ENCODE measurements at regions not wholly inside any gene's neighbourhood (a gene's known extent, or its start where the extent isn't known, plus 50 kb on each side); places are given as distances from the start of the nearest gene placed in this dataset.
"Not testable (repeated sequence)": the region's sequence is repeated elsewhere in the genome, so short reads cannot be mapped to it uniquely, and the experiment has no call there.

DNA sequence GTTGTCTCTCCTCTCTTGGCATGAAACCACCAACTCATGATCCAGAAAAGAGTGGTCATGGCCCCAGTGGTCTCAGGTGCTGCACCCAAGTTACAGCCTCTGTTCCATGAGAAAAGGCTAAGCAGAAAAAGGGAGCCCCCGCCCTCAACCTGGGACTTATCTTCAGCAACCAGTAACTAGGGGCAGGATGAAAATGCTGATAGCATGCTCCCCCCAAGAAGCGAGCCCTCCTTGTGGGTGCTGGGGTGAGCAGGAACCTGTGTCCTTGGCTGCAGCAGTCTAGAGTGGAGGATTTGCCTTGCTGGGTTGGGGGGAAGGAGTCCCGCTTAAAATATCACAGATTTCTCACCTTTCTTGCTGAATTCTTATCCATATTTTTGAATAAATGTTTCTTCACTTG lies 490.0 kb downstream of the SUCLG1 start:
- DNase-seq (ENCODE audit: low read depth): no peak

DNA sequence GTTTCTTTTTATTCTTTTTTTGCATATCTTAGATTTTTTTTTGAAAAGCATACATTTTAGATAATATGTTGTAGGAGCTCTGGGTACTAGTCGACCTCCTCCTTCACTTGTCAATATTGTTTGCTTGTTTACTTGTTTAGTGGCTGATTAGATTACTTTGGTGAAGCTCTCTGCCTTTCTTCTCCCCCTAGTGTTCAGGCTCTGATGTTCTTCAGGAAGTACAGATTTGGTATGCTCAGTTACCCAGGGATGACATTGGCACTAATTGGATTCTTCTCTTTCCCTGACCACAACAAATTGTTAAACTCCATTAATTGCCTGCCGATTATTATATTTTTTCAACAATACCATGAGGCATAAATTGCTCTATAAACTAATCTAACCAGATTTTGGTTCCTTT lies 491.2 kb downstream of the SUCLG1 start:
- no peak for DNase-seq (ENCODE audit: low read depth)

DNA sequence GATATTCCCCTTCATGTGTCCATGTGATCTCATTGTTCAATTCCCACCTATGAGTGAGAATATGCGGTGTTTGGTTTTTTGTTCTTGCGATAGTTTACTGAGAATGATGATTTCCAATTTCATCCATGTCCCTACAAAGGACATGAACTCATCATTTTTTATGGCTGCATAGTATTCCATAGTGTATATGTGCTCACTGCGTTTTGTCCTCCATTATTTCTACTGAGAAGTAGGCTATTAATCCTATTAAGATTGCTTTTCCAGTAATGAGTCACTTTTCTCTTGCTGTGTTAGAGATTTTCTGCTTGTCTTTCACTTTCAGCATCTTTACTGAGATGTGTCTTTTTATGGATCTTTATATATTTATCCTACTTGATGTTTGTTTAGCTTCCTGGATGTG lies 492.1 kb downstream of the SUCLG1 start:
- DNase-seq (ENCODE audit: low read depth): not testable (repeated sequence)

DNA sequence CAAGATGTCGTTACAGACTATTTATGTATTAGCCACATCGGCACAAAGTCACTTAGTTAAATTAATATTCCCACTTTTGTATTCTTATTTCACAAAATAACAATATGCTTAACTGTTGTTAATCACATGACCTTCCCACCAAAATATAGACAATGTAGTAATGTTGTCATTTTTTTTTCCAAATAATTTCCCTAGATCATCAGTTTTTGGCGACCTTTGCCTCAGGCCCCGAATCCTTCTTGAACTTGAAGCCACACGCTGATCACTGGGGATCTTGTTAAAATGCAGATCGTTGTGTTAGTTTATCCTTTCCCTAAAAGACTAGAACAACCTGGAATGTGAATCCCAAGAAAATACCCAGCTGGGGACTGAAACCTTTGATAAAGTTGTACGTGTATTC lies 497.6 kb downstream of the SUCLG1 start:
- no peak for DNase-seq (ENCODE audit: low read depth)

DNA sequence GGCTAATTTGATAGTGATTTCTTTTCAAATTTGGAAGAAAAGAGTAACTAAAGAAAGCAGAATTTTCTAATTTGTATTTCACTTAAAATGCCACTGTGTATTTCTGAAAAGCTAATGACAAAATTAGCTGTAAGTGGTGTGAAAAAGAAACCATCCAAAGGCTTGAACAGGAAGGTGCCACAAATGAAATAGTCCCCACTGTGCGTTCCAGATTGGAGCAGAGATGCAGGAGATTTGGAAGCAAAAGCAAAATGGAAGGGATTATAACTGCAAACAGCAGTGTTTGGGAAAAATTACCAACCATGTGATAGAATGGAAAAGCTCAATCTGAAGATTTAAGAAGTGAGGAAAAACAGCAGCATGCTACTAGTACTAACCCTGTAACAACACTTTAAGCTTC lies 498.7 kb downstream of the SUCLG1 start:
- no peak for DNase-seq (ENCODE audit: low read depth)

DNA sequence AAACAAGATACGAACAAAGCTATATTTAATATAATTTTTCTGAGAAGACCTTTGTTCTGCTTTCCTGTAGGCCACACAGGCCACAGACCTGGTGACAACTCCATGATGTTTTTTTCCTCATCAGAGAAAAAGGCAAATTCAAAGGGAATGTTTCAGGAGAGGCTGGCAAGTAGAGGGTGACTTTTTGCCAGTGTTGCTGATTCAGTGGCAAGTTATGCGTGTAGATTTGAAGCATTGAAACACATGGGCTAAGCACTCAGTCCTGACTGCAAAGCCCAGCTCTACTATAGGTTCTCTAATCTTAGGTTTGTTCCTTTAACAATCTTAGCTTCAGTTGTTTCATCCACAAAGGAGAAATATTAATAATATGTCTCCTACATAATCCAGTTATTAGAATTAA lies 499.8 kb downstream of the SUCLG1 start:
- no peak for DNase-seq (ENCODE audit: low read depth)

DNA sequence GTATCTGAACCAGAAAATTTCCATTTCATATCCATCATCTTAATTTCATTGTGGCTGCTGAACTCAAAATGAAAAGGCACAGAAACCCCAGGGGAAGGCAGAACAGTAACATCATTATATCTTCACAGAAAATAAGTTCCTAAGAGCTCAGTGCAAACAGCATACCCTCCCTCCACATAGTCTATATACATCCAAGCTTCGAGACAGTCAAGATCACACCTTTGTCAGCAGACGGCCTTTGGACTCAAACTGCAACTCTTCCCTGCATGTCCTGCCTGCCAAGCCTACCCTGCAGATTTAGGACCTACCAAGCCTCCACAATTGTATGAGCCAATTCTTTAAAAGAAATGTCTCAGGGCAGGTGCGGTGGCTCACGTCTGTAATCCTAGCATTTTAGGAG lies 502.1 kb downstream of the SUCLG1 start:
- DNase-seq (ENCODE audit: low read depth): no peak

DNA sequence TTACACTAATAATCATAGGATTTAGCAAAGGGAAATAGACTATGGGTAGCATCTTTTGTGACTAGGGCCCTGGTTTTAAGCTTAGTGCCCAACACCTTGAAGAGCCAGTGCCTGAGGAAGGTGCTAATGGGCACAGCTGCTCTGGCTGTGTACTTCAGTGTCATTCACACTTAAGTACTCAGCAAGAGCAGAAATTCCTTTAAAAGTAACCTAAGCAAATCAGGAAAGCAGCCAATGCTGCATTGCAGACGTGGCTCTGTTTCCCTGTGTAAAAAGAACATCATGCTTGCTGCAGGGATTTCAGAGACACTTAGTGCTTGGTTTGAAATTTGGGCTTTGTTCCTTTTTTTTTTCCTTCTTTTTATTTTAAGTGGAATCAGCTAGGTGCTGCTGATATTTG lies 505.4 kb downstream of the SUCLG1 start:
- no peak for DNase-seq (ENCODE audit: low read depth)

DNA sequence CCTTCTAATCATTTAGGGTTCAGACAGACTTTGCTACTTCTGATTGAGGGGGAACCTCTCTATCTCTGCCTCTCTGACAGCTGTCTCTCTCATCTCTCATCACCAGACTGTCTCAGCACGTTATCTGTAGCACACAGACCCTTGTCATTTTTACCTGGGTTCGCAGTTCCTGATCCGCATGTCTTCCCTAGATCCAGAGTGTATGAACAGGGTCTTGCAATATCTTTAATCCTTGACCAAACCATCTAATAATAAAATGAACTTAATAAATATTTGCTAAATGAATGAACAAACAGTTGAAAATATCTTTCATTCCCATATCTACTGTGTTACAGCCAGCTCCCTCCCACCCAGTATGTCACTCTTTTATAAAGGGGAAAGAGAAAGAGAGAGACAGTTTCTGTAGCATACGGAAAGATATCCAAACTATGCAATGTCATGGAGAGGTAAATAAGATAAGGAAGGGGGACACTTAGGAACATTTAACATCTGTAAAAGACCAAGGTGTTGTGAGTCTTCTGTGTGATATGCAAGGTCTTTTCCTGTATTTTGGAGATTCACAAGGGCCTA lies 507.6 kb downstream of the SUCLG1 start:
- DNase-seq (ENCODE audit: low read depth): no peak

DNA sequence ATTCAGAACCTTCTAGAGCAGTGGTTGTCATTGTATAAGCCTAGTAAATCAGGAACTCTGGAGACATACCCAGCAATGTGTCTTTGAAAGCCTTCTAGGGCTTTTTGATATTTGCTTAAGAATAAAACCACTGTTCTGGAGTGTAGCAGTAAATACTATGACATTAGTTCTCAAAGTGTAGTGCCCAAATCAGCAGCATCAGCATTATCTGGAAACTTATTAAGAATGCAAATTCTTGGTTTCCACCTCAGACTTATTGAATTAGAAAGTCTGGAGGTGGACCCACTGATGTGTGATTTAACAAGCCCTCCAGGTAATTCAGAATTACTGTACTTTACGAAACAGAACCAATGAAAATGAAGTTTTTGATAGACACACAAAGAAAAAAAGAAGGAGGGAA lies 509.7 kb downstream of the SUCLG1 start:
- no peak for DNase-seq (ENCODE audit: low read depth)

DNA sequence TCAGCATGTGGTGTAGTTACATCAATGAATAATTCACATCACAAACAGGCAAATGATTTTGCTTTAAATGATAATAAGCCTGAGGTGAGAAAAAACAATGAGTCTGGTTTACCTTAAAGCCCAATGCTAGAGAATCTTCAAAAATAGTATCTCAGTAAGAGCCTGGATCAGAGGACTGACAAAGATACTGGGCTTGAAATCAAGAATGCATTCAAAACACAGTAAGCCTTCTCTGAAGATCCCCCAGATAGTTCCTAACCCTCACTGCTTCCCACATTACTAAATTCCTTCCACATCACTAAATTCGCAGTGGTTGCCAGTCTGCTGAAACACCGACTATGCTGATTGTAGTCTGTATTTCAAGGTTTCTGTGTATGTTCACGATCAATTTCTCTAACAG lies 514.9 kb downstream of the SUCLG1 start:
- DNase-seq (ENCODE audit: low read depth): no peak

DNA sequence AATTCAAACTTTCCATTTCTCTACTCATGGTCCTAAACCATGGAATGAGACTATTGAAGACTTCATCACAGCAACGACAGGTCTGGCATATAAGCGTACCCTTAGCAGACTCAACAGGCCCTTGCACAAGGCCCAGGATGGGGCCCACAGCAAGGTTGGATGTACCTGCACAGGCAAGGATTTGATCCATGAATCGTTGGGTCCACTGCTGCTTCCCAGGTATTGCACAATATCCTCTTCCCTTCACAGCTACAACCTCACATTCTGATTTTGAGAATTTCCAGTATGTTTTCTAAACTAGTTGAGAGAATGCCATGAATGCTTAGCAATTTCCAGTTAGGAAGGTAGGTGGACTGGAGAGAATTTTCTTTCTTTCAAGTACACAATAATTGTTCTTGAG lies 515.8 kb downstream of the SUCLG1 start:
- no peak for DNase-seq (ENCODE audit: low read depth)

DNA sequence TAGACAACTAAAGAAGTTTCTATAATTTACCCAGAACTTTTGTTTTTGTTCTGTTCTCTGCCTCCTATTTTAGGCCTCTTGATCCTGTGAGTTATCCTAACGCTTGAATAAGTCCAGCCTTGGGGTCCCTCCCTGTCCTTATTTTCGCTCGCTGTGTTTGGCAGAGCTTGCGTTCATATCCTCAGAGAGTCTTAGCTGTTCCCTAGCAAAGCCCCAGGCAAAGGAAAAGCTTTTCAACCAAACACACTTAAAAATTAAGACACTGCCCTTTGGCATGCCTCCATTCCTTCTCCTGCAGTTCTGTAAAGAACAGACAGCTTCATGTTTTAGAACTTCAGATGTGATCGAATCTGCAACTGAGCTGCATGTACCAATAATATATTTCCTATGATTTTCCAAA lies 517.2 kb downstream of the SUCLG1 start:
- DNase-seq (ENCODE audit: low read depth): no peak

DNA sequence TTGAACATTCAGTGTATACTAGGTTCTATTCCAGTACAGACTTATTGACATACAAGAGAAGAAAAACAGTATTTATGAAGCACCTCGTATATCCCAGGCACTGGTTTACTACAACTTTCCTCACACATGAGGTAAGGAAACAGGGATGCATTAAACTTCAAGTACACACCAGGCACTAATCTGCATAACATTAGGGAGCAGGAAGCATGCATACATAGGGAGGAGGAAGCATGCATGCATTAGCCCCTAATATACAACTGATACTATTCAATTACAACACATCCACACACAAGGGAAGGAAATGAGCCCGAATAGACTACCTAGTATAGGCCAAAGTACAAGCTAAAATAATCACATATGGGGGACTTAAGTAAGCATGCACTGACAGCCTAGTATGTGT lies 525.3 kb downstream of the SUCLG1 start:
- DNase-seq (ENCODE audit: low read depth): no peak

DNA sequence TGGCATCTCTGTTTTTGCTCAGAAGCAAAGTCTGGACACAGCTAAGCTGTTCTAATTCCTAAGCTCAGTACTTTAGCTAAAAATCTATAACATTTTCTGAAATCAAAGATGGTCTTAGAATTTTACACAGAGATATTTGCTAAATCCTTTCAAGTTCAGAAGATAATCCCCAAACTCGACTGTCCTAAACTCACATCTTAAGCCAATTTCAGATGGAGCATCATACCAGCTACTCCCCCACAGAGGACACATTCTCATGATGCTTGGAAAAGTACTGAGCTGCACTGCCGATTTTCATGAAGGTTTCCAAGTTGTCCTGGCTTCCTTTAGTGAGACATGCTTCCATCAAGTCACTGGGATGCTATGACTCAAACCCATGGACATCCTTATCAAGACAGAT lies 535.5 kb downstream of the SUCLG1 start:
- no peak for DNase-seq (ENCODE audit: low read depth)

DNA sequence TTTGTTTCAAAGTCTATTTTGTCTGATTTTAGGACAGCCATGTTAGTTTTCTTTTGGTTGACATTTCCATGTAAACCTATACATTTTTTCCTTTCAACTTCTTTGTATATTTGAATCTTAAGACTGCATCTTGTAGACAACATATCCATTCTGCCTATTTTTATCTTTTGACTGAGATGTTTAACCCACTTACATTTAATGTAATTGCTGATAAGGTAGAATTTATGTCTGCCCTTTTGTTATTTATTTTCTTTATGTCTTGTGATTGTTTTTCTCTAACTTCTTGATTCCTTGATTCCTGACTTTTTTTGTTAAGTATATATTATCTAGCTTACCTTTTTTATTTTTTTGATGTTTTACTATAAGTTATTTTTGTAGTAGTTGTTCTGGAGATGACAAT lies 542.5 kb downstream of the SUCLG1 start:
- DNase-seq (ENCODE audit: low read depth): no peak

DNA sequence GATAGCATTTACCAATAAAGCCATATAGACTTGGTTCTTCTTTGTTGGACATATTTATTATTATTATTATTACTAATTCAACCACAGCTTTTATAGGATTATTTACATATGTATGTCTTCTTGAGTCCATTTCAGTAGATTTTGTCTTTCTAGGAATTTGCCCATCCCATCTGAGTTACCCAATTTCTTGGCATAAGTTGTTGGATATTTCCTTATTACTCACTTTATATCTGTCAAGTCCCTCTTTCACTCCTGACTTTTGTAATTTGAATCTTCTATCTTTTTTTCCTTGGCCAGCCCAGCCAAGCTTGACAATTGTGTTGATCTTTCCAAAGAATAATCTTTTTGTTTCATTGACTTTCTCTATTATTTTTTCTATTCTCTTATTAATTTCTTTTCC lies 543.7 kb downstream of the SUCLG1 start:
- DNase-seq (ENCODE audit: low read depth): no peak

DNA sequence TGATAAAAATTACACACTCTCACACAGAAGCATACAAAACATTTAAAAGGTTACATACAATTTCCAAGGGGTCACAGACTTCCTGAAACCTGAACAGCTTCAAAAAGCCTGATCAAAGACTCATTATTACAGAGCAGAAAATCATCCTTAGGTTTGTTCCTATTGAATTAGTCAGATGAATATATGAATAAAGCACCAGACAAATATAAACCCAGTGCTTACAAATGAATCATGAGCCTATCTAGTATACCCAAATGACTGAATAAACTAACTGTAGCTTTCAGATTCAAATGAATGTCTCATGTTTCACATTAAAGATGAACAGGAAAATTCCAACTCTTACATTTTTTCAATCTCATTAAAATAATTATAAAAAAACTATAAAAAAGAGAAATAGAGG lies 550.3 kb downstream of the SUCLG1 start:
- no peak for DNase-seq (ENCODE audit: low read depth)

DNA sequence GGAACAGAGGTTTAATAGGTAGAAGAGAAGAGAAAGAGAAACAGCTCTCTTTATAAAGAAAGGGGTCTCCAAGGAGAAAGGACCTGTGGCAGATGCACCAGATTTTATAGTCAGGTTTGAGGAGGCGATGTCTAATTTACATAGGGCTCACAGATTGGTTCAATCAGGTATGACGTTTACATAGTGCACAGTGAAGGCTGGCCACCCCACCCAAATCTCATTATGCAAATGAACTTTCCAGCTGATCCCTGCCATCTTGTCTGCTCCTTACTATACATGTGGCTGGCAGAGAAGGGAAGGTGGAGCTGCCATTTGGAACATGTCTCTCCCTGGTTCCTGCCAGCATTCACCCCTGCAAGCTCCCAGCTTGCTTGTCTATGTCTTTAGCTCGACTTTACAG lies 557.8 kb downstream of the SUCLG1 start:
- DNase-seq (ENCODE audit: low read depth): no peak

DNA sequence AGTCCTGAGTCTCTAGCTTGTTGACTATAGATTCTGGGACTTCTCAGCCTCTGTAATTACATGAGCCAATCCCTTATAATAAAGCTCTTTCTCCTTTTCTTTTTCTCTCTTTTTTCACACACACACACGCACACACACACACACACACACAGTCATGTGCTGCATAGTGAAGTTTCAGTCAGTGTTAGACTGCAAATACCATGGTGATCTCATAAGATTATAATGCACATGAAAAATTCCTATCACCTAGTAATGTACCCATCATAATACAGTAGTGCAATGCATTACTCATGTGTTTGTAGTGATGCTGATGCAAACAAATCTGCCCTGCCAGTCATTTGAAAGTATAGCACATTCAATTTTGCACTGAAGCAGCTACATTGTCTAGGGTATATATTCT lies 558.2 kb downstream of the SUCLG1 start:
- no peak for DNase-seq (ENCODE audit: low read depth)

DNA sequence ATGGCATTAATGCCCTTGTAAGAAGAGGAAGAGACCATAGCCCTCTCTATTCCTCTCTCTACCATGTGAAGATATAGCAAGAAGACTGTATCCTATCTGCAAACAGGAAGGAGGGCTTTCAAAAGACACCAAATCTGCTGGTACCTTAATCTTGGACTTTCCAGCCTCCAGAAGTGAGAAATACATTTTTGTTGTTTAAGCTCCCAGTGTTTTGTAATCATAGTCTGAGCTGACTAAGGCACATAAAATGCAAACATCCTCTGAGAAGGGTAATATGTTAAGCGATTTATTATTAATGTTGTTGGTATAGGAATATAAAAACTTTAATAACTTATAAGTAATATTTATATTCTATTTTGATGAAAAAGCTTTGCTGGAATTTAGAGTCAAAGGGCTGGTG lies 559.8 kb downstream of the SUCLG1 start:
- no peak for DNase-seq (ENCODE audit: low read depth)

DNA sequence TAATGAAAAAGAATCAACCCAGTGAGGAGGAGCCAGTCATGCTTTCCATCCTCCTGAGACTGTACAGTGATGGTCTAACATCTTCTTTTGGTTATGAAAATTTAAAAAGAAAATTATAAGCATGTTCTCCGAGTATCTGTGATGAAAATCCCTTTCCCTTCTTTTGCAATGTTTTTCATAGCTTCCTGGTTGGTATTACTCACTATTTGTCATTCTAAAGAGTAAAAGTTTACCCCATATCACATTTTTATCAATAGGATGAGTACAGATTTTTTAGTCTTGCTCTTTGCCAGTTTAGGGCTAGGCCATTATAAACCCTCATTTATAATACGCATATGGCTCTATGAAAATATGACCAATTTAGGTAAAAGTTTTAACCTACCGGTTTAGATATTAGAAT lies 564.1 kb downstream of the SUCLG1 start:
- DNase-seq (ENCODE audit: low read depth): no peak

DNA sequence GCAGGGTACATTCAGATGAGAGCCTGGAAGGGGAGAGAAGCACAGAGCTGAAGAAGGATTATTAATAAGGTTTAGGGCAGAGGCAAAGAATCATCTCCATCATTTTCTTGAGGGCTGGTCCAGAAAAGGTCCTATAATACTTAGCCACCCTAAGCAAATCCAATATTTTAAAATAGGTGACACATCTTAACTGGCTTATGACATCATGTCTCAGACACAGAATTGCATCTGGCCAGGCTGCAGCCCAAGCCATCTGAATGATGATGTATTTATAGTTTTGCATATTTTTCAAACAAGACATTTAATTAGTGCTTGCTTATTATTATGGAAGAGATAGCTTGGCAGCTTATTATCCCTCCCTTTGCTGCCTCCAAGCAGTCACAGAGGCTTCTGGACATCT lies 571.3 kb downstream of the SUCLG1 start:
- no peak for DNase-seq (ENCODE audit: low read depth)

DNA sequence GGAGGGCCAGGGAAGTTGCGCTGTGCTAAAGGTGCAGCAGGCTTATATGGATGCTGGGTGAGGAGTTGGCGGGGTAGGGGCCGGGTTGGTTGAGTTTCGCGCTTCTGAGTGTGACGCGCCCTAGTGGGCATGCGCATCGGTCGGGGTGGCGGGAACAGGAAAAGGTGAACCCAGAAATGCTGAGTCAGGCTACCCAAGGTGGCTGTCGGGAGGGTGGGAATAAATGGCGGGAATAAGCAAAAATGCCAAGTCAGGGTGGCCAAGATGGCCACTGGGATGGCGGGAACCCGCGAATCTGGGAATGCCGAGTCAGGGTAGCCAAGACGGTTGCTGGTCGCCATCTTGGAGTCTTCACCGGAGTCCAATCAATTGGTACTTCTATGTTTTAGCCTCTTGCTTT lies 580.0 kb downstream of the SUCLG1 start:
- no peak for DNase-seq (ENCODE audit: low read depth)

DNA sequence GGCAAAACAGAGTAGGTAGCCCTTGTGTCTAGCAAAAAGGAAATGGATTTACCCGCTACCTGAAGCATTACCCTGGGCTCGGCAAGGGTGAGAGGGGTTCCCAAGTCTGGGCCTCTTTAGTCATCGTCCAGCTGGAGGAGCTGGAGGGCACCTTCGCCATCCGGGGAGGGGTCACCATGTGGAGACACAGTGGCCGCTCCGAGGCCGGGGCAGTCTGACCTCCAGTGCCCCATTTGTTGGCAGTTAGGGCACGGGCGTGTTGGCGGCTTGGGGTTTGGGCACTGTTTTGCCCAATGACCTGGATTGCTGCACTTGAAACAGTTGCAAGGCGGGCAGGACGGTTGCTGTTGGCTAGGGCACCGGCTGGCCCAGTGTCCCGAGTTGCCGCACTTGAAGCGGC lies 581.8 kb downstream of the SUCLG1 start:
- DNase-seq (ENCODE audit: low read depth): not testable (repeated sequence)
